Stromal cell of bone marrow (primary cell): ENCODE measurements at regions not wholly inside any gene's neighbourhood (a gene's known extent, or its start where the extent isn't known, plus 50 kb on each side); places are given as distances from the start of the nearest gene placed in this dataset.
"Not testable (repeated sequence)": the region's sequence is repeated elsewhere in the genome, so short reads cannot be mapped to it uniquely, and the experiment has no call there.

ENCODE experiments used
- DNase-seq: peaks from one replicate; pipeline ENCODE4 v3.0.0-alpha.2; 2012; ENCODE audit warnings: low read depth

DNA sequence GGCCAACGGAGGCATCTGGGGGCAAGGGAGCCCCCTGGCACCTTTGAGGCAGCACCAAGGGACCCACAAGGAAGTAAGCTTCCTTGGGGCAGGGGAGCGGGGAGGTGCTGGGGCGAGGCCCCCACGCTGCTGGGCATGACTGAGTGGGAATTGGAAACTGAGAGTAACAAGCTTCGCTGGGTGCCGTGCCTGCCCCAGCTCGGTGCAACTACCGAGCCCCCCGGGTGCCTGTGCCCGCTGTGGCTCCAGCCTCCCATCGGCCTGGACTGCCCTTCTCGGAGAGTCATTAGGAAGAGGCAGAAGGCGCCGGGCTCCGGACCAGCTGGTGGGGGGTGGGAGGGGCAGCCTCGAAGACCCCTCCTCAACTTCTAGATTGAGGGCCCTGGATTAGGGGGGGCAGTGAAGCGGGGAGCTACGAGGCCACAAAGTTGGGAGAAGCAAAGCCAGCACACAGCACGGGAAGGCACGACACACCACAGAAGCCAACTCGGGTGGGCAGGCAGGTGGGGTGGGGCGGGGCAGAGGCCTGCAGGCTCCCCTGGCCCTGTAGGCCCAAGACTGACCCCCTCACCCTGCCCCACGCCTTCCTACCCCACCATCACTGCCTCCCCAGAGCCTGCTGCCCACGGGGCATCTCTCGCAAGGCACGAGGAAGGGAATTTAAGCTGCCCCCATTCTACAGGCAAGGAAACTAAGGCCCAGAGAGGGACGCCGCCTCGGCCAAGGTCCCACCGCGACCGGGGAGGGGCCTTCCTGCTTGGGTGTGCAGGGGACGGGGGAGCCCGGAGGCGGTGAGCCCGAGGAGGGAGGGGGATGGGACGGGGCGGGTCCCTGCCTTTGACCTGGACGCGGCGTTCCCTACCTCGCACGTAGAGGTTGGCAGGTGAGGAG is 83.2 kb downstream of the PTPRS start:
- no peak for DNase-seq

DNA sequence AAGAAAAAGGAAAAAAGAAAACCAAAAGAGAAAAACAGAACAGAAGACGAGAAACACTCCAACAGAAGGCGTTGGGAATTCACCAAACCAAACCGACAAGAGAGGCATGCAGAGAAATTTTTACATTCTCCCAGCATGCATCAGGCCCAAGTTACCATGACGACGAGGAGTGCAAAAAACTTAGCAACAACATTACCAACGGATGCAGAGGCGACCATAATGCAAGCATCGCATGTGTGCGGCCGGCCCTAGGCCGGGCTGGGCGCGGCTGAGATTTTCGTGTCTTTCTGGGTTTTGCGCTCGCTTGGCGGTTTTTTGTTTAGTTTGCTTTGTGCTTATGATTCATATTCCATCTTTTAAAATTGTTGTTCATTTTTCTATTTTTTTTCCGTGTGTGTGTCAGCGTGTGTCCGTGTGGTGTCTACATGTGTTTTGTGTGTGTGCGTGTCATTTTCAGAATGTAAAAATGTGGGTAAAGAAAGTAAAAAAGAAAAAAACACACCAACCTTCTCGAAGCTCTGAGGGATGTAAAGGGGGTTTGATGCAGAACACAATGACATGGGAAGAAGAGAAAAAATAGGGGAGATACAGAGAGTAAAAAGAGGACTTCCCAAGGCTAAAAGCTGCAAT is 84.9 kb downstream of the PTPRS start:
- DNase-seq = no peak

DNA sequence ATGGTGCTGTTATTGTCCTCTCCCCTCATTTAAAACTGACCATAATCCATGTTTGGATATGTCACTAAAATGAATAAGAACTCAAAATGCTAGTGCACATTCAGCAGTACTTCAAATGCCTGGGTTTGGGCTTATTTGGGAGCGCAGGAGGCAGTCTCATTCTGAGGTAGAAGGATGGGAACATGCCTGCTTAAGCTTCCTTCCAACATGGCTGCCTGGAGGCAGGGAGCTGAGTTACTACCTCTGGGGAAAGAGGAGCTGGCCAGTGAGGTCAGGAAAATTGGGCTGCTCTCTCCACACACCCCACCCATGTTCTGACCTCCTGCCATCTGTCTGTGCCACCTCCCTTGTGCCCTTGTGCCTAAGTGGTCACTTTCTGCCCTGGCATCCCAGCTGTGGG is 85.7 kb downstream of the PTPRS start:
- DNase-seq = no peak

DNA sequence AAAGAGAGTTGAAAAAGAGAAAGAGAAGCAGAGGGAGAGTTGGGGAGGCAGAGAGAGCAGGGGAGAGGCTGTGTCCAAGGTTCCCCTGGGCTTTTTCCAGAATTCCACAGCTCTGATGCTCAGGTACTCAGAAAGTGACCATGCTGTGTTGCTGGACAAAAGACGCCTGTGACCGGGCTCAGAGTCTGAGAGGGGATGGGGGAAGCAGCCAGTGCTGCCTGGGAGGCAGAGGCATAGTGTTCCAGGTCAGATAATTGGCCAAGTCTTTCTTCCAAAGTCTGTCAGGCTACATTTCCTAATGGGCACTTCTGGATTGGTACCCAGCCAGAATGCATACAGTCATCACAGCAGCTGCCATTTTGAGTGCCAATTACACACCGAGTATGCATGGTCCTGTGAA is 86.1 kb downstream of the PTPRS start:
- DNase-seq = no peak

DNA sequence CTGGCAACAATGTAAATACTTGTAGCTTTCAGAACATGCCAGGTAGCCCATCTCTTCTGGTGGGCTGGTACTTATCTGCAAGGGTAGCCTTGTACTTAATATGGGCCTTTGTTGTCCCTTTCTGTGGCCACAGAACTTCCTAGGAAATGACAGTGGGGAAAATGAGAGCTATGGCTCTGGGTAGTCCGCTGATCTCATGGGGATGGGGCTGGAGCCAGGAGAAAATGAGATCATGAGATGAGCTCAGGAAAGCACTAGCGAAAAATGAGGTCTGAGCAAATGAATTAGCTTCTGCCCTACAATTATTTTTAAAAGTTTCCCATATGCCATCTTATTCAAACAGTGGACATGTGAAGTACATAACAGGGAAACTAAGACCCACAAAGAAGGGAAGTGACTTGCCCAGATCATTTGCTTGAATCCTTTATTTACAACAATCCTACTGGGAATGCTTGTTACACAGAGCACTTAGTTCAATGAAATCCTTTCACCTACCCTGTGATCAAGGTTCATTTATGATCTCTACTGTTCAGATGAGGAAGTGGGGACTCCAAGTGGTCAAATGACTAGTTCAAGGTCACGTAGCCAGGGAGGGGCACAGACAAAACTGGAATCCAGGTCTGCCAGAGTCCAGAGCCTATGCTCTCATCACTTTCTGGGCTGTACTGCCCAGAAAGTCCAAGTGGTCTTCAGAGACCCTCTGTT is 87.1 kb downstream of the PTPRS start:
- DNase-seq = peak; percentile 43

DNA sequence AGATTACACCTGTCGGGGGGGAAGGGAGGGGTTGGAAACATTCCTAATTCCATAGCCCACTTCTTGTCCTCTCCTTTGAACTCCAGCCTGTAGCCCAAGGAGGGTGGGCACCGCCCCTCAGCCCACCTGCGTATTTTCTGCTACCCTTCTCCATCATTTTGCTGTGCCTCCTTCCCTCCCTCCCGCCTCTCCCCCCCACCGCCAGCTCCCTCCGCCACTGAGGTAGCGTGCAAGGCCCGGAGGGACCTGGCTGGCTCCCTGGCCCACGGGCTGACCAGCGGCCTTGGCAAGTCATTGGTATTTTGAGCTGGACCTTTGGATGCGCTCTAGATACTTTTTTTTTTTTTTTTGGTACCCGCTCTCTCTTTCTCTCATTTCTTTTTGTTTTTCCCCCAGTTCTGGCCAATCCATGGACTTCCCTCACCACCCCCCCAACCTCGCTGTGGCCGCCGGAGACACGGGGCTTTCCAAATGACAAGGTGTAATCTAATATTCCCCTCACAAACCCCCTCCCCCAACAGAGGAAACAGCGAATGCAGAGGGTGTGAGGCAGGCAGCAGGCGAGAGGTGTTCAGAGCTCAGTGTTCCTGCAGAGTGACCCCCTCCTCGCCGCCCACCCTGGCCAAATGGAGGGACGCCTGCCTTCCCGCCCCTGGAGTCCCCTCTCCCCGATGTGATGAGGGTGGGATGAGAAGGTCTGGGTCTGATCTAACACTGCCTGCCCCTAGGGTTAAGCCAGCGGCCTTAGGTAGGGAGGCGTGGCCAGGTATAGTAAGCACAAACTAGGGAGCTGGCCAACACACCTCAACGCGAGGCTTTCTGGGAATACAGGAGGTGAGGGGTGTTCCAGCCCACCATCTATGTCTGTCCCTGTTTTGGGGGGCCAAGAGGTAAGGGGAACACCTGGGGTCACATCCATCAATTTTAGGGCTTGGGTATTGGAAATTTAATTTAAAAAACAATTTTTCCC is 89.2 kb downstream of the PTPRS start:
- DNase-seq = no peak

DNA sequence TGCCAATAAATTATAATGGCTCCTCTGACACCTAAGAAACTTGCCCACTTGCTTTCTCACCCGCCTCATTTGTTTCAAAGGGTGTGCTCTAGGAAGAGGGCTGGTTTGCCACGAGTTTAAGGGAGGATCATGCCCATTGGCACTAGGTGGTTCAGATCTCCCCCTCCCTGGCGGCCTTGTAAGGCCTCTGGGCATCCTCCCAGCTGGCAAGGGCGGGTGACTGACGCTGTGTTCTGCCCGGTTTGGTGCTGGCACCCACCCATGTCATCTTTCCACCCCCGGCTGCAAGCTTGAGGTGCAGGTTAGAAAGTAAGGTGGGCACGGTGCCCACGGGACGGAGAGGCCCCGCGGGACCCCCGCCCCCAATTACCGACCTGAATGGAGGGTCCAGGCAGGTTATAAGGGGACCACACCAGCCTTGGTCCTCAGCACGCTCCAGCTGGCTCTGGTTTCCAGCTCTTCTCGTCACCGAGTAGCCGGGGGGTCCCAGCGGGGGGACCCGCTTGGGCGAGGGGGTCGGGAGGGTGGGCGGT is 90.4 kb downstream of the PTPRS start:
- DNase-seq = no peak

DNA sequence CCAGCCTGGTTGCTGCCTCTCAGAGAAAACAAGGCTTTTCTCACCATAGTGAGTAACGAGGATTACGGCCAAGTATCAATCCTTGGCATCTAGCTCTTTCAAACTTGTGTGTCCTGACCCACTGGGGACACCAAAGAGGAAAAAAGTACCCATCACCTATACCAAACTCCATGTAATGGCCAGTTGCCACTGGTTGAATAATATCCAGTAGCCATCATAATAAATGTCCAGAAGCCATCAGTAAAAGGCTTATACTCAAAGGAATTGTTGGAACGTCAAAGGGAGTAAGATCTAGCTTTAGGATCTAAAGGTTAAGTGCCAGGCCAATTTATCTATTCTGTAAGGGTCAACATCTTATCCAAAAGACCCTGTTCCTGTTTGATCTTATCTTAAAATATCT is 91.1 kb downstream of the PTPRS start:
- no peak for DNase-seq

DNA sequence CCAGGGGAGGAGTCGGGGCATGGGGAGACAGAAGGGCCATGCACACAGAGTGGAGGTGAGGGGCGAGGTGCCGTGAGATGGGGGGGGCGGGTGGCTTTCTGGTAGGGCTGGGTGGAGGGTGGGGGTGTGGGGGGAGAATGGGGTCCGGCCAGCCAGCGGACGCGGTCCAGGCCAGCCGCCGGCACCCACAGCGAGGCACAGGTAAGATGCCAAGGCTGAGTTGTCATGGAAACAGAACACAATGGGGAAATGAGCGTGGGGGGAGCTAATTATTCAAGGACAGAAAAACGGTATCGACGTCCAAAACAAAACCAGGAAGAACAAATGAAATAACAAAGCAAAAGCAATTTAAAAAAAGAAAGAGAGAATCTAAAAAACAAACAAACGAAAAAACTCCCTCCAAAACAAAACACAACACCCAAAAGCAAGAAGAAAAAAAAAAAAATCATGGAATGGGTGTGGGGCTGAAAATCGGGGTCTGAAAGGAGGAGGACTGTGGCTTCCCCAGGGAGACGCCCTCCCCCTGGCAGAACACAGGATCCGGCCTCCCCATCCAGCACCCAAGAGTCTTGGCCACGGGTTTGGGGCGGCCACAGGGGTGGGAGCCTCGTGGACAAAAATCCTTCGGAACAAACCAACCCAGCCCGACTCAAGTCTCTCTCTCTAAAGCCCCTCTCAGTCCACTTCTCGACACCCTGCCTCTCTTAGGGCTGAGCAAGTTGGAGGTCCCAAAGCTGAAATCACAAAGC is 92.5 kb downstream of the PTPRS start:
- no peak for DNase-seq

DNA sequence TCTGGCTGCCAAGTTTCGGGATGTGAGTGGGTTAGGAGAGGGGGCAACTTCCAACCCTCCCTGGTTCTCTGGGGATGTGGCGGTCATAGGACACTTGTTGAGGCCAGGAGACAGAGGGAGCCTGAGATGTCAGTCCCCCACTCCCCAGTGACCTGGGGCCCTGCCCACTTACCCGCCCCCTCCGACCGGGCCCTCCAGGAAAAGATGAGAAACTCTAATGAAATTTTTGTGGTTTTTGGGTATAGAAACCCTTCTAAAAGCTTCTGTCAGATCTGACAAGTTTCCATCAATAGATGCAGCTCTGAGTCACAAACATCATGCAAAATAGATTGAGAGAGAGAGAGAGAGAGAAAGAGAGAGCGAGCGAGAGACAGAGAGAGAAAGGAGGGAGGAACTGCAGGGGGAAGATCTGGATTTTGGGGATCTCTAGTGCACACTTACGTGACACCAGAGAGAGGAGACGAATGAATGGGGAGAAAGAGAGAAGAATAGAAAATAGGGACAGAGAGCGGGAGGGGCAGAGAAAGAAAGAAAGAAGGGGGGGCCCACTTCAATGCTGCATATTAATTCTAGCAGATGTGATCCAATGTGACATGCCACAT is 94.0 kb downstream of the PTPRS start:
- DNase-seq = no peak

DNA sequence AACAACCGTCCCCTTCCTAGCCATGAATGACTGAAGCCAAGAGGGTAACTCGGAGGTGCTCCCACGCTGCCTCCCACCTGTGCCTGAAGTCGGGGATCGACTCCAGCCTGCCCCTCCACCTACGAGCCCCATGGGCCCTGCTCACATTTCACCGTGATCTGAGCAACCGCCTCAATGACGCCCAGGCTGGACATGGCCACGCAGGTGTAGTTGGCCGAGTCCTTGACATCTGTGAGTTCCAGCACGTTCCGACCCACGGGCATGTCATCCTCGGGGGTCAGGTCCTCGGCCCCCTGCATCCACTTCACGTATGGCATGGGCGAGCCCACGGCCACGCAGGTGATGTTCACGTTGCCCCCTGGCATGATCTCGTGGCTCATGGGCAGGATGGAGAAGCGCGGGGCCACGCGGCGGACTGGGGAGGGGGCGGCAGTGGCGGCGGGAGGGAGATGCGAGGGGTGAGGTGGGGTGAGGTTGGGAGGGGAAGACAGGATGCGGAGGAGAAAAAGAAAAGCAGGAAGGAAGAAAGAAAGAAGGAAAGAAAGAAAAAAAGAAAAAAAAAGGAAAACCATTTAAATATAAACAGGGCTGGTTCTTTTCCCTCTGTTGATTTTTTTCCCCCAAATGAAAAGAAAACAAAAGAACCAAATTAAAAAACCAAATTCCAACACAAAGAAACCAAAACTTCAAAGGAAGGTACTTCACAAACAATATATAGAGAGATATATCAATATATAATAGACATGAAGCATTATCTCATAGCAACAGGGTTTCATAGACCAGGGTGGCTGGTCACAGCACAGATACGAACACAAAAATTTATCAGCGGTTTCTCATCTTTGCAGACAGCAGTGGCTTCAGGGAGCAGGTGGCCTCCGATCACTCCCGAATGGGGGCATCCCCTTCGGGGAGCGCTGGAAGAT is 94.7 kb downstream of the PTPRS start:
- no peak for DNase-seq

DNA sequence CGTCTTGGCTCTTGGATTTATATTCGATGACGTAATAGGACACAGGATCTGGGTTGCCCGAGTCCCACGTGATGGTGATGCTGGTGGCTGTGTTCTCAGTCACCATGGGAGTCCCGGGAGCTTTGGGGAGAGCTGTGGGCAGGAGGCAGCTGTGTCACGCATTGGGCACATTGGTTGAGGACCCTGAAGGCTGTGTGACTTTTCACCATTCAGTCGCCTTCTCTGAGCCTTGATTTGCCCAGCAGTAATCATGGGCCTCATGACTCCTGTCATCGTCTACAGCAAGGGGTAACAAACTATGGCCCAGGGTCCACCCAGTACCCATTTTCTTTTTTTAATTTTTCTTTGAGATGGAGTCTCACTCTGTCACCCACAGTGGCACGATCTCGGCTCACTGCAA is 96.3 kb downstream of the PTPRS start:
- no peak for DNase-seq

DNA sequence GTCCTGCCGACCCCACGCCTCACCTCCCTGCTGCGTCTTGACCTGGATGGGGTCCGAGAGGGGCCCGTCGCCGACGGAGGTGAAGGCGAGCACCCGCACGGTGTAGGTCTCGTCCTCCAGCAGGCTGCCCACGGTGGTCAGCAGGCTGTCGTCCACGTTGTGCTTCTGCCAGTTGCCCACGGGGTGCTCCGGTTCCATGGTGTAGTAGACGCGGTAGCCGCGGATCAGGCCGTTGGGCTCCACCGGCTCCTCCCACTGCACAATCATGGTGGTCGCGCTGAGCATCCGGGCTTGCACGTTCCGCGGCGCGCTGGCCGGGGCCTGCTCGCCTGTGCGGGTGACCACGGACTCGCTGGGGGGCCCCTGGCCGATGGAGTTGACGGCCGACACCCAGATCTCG is 96.7 kb downstream of the PTPRS start:
- no peak for DNase-seq

DNA sequence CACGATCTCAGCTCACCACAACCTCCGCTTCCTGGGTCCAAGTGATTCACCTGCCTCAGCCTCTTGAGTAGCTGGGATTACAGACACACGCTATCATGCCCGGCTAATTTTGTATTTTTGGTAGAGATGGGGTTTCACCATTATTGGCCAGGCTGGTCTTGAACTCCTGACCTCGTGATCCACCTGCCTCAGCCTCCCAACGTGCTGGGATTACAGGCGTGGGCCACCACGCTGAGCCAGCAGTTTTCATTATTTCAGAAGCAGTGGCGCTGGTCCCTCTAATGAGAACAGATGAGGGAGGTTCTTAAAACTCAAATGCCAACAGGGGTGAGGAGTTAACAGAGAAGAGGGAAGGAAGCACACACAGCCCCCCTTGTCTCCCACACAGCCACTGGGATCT is 98.7 kb downstream of the PTPRS start:
- DNase-seq = not testable (repeated sequence)

DNA sequence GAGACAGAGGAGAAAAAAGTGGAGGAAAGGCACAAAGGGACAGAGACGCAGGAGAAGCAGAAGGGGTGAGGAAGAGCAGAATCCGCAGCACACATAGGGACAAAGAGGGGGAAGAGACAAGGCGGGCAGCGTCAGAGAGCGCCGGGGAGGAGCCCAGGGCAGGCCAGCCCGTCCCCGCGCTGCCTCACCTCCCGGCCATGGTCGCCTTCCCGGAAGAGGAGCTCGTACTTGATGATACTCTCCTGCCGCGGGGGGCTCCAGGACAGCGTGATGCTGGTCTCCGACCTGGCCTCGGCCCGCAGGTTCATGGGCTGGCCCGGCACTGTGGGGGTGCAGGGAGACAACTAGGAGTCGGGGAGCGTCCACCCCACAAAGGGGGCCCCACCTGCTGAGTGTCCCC is 100.6 kb downstream of the PTPRS start:
- DNase-seq = no peak

DNA sequence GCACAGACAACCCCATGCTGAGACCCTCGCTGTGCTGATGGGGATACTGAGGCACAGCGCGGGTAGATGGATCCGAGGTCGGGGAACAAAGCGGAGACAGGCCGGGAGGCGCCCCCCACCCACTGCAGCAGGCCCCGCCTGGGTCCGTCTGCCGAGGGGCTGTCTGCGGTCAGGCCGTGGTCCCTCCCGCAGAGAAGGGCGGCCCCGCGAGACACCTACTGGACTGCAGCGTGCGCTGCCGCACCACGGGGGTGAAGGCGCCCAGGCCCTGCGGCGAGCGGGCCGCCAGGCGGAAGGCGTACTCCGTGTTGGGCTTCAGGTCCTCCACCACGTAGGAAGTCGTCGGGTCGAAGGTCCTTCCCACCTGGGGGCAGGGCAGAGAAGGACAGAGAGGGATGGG is 101.9 kb downstream of the PTPRS start:
- no peak for DNase-seq

DNA sequence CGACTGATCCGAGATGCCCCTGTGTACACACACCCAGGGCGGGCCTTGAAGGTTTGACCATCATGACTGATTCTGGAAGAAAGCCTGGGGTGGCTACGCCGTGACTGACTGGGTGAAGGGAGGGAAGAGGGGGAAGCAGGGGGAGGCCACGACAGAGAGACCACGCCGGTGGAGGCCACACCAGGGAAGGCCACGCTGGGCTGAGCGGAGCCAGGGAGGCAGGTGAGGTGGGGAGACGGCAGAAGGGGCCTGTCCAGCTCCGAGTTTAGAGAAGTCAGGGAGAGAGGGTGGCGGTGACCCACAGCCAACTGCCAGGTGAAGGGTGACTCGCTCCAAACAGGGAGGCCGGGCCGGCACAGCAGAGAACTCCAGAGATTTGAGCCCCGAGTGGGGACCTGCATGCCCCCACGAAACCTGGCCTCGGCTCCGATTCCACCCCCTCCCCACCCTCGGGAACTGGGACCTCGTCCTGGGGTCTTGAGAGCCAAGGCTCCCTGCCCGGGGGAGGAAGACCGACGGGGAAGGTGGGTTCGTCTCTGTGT is 102.6 kb downstream of the PTPRS start:
- no peak for DNase-seq

DNA sequence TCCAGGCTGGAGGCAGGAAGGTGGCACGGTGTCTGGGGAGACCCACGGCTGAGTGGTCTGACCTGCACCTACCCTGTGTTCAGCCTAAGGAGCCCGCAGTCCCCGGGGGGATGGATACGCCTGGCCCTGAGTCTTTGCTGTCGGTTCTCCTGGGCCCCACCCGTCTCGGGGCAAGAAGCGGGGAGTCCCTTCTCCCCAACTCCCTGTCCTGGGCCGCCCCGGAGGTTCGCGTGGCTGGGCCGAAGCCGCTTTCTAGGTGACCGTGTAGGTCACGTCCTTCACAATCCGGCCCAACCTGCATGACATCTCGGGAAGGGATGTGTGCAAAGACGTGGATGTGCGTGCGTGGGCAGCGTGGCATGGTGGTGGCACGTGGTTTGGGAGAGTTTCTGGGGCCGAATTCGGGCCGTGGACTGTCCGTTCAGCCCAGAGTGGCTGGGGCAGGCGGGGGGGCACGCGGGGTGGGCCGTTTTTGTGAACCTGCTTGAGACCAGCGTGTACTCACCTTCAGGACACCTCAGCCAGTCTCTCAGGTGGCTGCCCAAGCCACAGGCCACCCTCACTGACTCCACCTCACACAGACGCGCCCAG is 103.3 kb downstream of the PTPRS start:
- no peak for DNase-seq
